GM12878 (cell line): ENCODE measurements at regions not wholly inside any gene's neighbourhood (a gene's known extent, or its start where the extent isn't known, plus 50 kb on each side); places are given as distances from the start of the nearest gene placed in this dataset.

Source experiments
- ATAC-seq: fragments of 200-7000 bp; cut with Tn5 transposase; 3 replicates; pipeline ENCODE4 v1.9.1; 2020; ENCODE audit warnings: mild to moderate bottlenecking, moderate library complexity
- BruUV-seq: library from RNA; stranded (reverse); fragments of 400-500 nt; replicated peaks from 2 replicates; lab custom pipeline; 2021; lab: Mats Ljungman, UMichigan
- CTCF ChIA-PET: fragments of 300-600 bp; sonication (Branson Sonifier 250); formaldehyde crosslinking; extraction: SDS; loops from one replicate; lab custom pipeline; 2021; ENCODE audit warnings: inconsistent platforms; lab: Yijun Ruan, JAX
- POLR2A ChIA-PET: fragments of 350-600 bp; formaldehyde crosslinking; extraction: SDS; loops from one replicate; lab custom pipeline; 2021; ENCODE audit warnings: inconsistent platforms; lab: Charles Lee
- RAD21 ChIA-PET: fragments of 300-600 bp; sonication (Branson Sonifier 250); formaldehyde crosslinking; loops from one replicate; lab custom pipeline; 2023; ENCODE audit warnings: antibody characterized with exemption; ENCODE audit not compliant: unreplicated experiment; lab: Charles Lee
- SMC1A ChIA-PET: fragments of 300-600 bp; sonication (Branson Sonifier 250); formaldehyde crosslinking; loops from one replicate; lab custom pipeline; 2023; ENCODE audit not compliant: unreplicated experiment, uncharacterized antibody; lab: Charles Lee
- DNase-seq: peaks from one replicate; pipeline ENCODE4 v3.0.0-alpha.2; 2011; ENCODE audit warnings: low read depth, low spot score
- FAIRE-seq: peaks from 3 replicates; lab custom pipeline; 2011; peaks lifted over from hg19 to GRCh38; lab: Jason Lieb, UNC
- H2AFZ ChIP-seq: 2 replicates; pipeline ENCODE4 v1.6.0; 2011; ENCODE audit warnings: low read depth, low read length, control low read depth; ENCODE audit not compliant: control insufficient read depth
- H3K27ac ChIP-seq: 2 replicates; pipeline ENCODE4 v1.5.1; 2011; ENCODE audit warnings: control low read depth; ENCODE audit not compliant: control insufficient read depth, insufficient read depth
- H3K27me3 ChIP-seq, 2 experiments: replicated peaks in 1 of 2; 2 replicates each; pipeline versions ENCODE4 v1.6.0 to v1.6.1; 2011; ENCODE audit warnings: low read length in 1 of 2; ENCODE audit not compliant: control insufficient read depth in 2 of 2, insufficient read depth in 2 of 2
- H3K36me3 ChIP-seq, 2 experiments: 2 replicates each; pipeline ENCODE4 v1.5.1; 2011; ENCODE audit warnings: low read length in 1 of 2; ENCODE audit not compliant: control insufficient read depth in 2 of 2, insufficient read depth in 2 of 2
- H3K4me1 ChIP-seq: 2 replicates; pipeline ENCODE4 v1.6.1; 2011; ENCODE audit warnings: mild to moderate bottlenecking, low read length, moderate library complexity, mixed read lengths; ENCODE audit not compliant: control insufficient read depth, insufficient read depth
- H3K4me2 ChIP-seq: 2 replicates; pipeline ENCODE4 v1.6.0; 2011; ENCODE audit warnings: control low read depth; ENCODE audit not compliant: control insufficient read depth, insufficient read depth
- H3K4me3 ChIP-seq: fragments of 200-600 bp; sonication (generic); 2 replicates; pipeline ENCODE4 v1.5.1; 2016
- H3K79me2 ChIP-seq: 2 replicates; pipeline ENCODE4 v1.6.0; 2011; ENCODE audit warnings: low read length; ENCODE audit not compliant: control insufficient read depth, insufficient read depth
- H3K9ac ChIP-seq: 2 replicates; pipeline ENCODE4 v1.8.0; 2011; ENCODE audit warnings: low read length, control low read depth, mixed read lengths; ENCODE audit not compliant: control insufficient read depth, insufficient read depth
- H3K9me3 ChIP-seq: replicated peaks from 3 replicates; pipeline ENCODE4 v1.5.1; 2011; ENCODE audit warnings: mild to moderate bottlenecking, low read length; ENCODE audit not compliant: control insufficient read depth, insufficient read depth
- H4K20me1 ChIP-seq: 2 replicates; pipeline ENCODE4 v1.6.0; 2011; ENCODE audit not compliant: control insufficient read depth, insufficient read depth
- CBX3 ChIP-seq: fragments of 200-600 bp; sonication (generic); IDR thresholded peaks from 2 replicates; pipeline ENCODE4 v1.6.1; 2016; ENCODE audit warnings: low read depth, borderline replicate concordance
- HDAC2 ChIP-seq: fragments of 200-600 bp; sonication (generic); IDR thresholded peaks from 2 replicates; pipeline ENCODE4 v1.6.1; 2017
- IKZF1 ChIP-seq: fragments of 450-650 bp; conservative IDR thresholded peaks from 2 replicates; pipeline ENCODE4 v1.6.1; 2017; ENCODE audit warnings: antibody characterized with exemption, mild to moderate bottlenecking
- SMAD5 ChIP-seq: IDR thresholded peaks from 2 replicates; pipeline ENCODE4 v1.6.1; 2016; ENCODE audit warnings: antibody characterized with exemption, low read depth
- SMC3 ChIP-seq: IDR thresholded peaks from 2 replicates; pipeline ENCODE4 v1.6.1; 2011; ENCODE audit warnings: low read length, improper control_type of control experiment, borderline replicate concordance
- SREBF2 ChIP-seq: IDR thresholded peaks from 2 replicates; pipeline ENCODE4 v1.6.1; 2012; ENCODE audit warnings: mild to moderate bottlenecking, low read length
- TBL1XR1 ChIP-seq: IDR thresholded peaks from 2 replicates; pipeline ENCODE4 v1.6.1; 2012; ENCODE audit warnings: low read depth, low read length, improper control_type of control experiment
- ZNF207 ChIP-seq: fragments of 450-650 bp; IDR thresholded peaks from 2 replicates; pipeline ENCODE4 v1.6.1; 2014; ENCODE audit warnings: antibody characterized with exemption, mild to moderate bottlenecking, borderline replicate concordance
- WGBS: methylation state at CpG from one replicate; pipeline ENCODE4 v1.1.6; 2016; ENCODE audit warnings: low lambda C conversion rate; ENCODE audit not compliant: insufficient replicate concordance, insufficient coverage; ENCODE audit errors: missing lambda C conversion rate; 5-methylcytosine and 5-hydroxymethylcytosine counted together
- in situ Hi-C: fragments of 300-500 bp; cut with MboI; formaldehyde crosslinking; loops from 9 replicates; pipeline ENCODE4 v1.14.3; 2018; ENCODE audit warnings: mixed read lengths
- intact Hi-C: fragments of 100-400 bp; cut with micrococcal nuclease; formaldehyde crosslinking; loops from one replicate; pipeline ENCODE4 v1.14.2; 2022; ENCODE audit not compliant: unreplicated experiment

- TF ChIP-seq SMC3: peak; percentile 93
- 0 out of 2 replicates have a peak, but pooled peaks have one; percentile 21 for TF ChIP-seq TBL1XR1
Observed at GRCh38 chr15:92521624-92522008, 127.9 kb downstream of the ST8SIA2 start (continued).

GRCh38 chr15:92520914-92521623 is 127.4 kb downstream of the ST8SIA2 start:
- 46% methylated on average over 2 of the region's 2 CpGs for WGBS
- TF ChIP-seq SMAD5 (no peak), IKZF1 (no peak), CBX3 (no peak), SREBF2 (no peak), HDAC2 (no peak), ZNF207 (no peak)
- no peak overlapping the region for H3K4me3 ChIP-seq
- no peaks in the 10 kb centered on the region for H4K20me1 ChIP-seq
- no peak overlapping the region for H3K4me2 ChIP-seq
- H3K9me3 ChIP-seq: no peaks in the 10 kb centered on the region
- ChIA-PET SMC1A (interaction anchor here (0.8 to 4.6 kb wide), 11 partner anchors 25 to 426 kb away, joined by 3 to 38 read pairs (median 7); no protein-coding TSS in a partner anchor), POLR2A (no interaction called here), CTCF (interaction anchor here (0.8 to 5.5 kb wide), 19 partner anchors 23 to 421 kb away, joined by 3 to 95 read pairs (median 4); no protein-coding TSS in a partner anchor), RAD21 (interaction anchor here (1.0 to 2.7 kb wide), 11 partner anchors 65 to 424 kb away, joined by 3 to 40 read pairs (median 4); no protein-coding TSS in a partner anchor)
- H3K79me2 ChIP-seq: no peaks in the 10 kb centered on the region
- H3K9ac ChIP-seq: no peak overlapping the region
- H3K4me1 ChIP-seq: no peaks in the 10 kb centered on the region
- intact Hi-C loops: loop anchor here (1.0 to 5.0 kb wide), 3 partner anchors 162 to 424 kb away; no protein-coding TSS in a partner anchor
- H3K27me3 ChIP-seq: no peaks in the 10 kb centered on the region
- in situ Hi-C loops: loop anchor here (5.0 kb wide), 1 partner anchor 186 kb away; no protein-coding TSS in a partner anchor
- no peak overlapping the region for H3K27ac ChIP-seq
- H3K36me3 ChIP-seq: no peaks in the 10 kb centered on the region
- FAIRE-seq (no peak), DNase-seq (no peak), ATAC-seq (peak; percentile 23; the same call in 2 of the 3 replicates)
- BruUV-seq: no TSS peak
- H2AFZ ChIP-seq: no peak overlapping the region
